BJ (cell line): ENCODE measurements at regions not wholly inside any gene's neighbourhood (a gene's known extent, or its start where the extent isn't known, plus 50 kb on each side); places are given as distances from the start of the nearest gene placed in this dataset.

Source experiments
- CTCF ChIA-PET: fragments of 350-600 bp; formaldehyde crosslinking; extraction: SDS; loops from one replicate; lab custom pipeline; 2021; ENCODE audit warnings: antibody characterized with exemption, inconsistent platforms; lab: Yijun Ruan, JAX
- POLR2A ChIA-PET: fragments of 300-600 bp; sonication (Branson Sonifier 250); formaldehyde crosslinking; extraction: SDS; loops from one replicate; lab custom pipeline; 2021; ENCODE audit warnings: antibody characterized with exemption; lab: Charles Lee
- DNase-seq: peaks from one replicate; pipeline ENCODE4 v3.0.0-alpha.2; 2011; ENCODE audit warnings: low read depth
- H3K27me3 ChIP-seq: 2 replicates; pipeline ENCODE4 v1.6.0; 2011; ENCODE audit warnings: low read length; ENCODE audit not compliant: control insufficient read depth, insufficient read depth
- H3K36me3 ChIP-seq: 2 replicates; pipeline ENCODE4 v1.5.1; 2011; ENCODE audit warnings: low read length; ENCODE audit not compliant: control insufficient read depth, insufficient read depth
- H3K4me3 ChIP-seq: 2 replicates; pipeline ENCODE4 v1.5.1; 2011; ENCODE audit warnings: low read depth, mild to moderate bottlenecking, control low read depth, low read length
- TF ChIP-seq, protein P1 (sequence below): IDR thresholded peaks from 2 replicates; pipeline ENCODE4 v1.5.1; 2011; ENCODE audit warnings: low read depth, mild to moderate bottlenecking, control low read depth, inconsistent platforms, low read length, moderate library complexity; ENCODE audit not compliant: insufficient read depth

DNA sequence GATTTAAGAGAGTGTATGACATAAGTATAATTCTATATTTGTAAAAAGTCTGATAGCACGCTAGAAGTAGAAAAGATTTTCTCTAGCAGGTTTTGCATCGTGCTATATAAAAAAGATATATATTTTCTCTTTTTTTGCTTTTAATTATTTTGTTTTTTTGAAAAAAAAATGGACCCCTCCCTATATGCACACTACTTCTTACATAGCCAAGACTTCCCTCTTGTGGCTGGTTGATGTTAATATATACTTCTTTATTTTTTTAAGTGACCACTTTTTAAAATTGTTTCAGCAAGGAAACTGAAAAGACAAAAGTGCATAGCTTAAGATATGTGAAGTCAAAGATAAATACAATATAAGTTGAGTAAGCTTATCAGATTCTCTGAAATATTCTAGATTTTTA is 1202.8 kb downstream of the DIAPH3 start:
- TF ChIP-seq, protein P1, sequence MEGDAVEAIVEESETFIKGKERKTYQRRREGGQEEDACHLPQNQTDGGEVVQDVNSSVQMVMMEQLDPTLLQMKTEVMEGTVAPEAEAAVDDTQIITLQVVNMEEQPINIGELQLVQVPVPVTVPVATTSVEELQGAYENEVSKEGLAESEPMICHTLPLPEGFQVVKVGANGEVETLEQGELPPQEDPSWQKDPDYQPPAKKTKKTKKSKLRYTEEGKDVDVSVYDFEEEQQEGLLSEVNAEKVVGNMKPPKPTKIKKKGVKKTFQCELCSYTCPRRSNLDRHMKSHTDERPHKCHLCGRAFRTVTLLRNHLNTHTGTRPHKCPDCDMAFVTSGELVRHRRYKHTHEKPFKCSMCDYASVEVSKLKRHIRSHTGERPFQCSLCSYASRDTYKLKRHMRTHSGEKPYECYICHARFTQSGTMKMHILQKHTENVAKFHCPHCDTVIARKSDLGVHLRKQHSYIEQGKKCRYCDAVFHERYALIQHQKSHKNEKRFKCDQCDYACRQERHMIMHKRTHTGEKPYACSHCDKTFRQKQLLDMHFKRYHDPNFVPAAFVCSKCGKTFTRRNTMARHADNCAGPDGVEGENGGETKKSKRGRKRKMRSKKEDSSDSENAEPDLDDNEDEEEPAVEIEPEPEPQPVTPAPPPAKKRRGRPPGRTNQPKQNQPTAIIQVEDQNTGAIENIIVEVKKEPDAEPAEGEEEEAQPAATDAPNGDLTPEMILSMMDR = no peak
- no peaks in the 10 kb centered on the region for H3K27me3 ChIP-seq
- POLR2A ChIA-PET = no interaction called here
- H3K36me3 ChIP-seq = no peaks in the 10 kb centered on the region
- CTCF ChIA-PET = no interaction called here
- no peak overlapping the region for H3K4me3 ChIP-seq
- no peak for DNase-seq

DNA sequence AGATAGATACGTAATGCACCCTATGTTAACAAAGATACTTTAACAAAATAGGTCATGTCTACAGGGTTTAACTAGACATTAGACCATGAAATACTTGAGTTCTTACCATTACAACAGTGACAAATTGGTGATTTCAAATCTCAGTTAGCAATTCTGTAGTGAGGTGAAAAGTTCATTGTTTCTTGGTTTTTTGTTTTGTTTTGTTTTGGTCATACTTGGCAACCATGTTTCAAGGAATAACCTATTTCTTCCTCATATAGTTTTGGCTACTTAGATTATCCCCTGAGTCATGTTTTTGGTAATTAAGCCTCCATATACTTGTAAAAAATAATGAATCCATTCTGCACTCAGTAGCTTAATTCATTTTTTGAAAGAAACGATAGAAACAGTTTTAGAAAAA is 1200.4 kb downstream of the DIAPH3 start:
- no peak overlapping the region for H3K4me3 ChIP-seq
- TF ChIP-seq, protein P1 = no peak
- no peaks in the 10 kb centered on the region for H3K36me3 ChIP-seq
- H3K27me3 ChIP-seq = no peaks in the 10 kb centered on the region
- ChIA-PET CTCF (no interaction called here), POLR2A (no interaction called here)
- no peak for DNase-seq

DNA sequence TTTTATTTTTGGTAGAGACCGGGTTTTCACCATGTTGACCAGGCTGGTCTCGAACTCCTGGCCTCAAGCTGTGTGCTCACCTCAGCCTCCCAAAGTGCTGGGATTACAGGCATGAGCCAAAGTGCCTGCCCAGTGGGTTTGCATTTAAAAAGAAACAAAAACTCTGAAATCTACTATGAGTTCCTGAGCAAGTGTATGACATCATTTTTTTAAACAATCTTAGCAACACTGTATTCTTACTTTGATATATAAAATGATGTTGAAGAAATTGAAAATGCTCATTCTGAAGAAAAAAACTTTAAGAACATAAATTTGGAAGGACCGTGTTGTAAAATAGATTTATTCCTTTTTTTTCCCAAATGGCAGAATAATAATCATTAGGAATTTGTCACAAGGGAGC is 1199.7 kb downstream of the DIAPH3 start:
- TF ChIP-seq, protein P1 = no peak
- ChIA-PET POLR2A (no interaction called here), CTCF (no interaction called here)
- no peaks in the 10 kb centered on the region for H3K36me3 ChIP-seq
- H3K4me3 ChIP-seq = no peak overlapping the region
- DNase-seq = no peak
- no peaks in the 10 kb centered on the region for H3K27me3 ChIP-seq

DNA sequence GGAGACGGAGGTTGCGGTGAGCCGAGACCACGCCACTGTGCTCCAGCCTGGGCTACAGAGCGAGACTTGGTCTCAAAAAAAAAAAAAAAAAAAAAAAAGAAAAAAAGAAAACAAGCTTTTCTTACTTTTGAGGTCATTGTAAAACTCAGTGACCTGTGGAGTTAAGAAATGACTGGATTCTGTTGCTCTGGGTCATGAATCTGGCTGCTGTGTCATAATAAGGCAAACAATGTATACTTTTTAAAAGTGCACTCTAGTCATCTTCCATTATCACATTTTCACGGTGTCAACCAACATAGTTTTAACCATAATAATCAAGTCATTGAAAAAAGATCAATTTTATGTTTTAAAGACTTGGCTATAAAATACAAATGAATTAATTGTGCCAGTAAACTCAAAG is 1186.6 kb downstream of the DIAPH3 start:
- no peaks in the 10 kb centered on the region for H3K36me3 ChIP-seq
- H3K4me3 ChIP-seq = no peak overlapping the region
- no peaks in the 10 kb centered on the region for H3K27me3 ChIP-seq
- ChIA-PET POLR2A (no interaction called here), CTCF (no interaction called here)
- no peak for DNase-seq
- TF ChIP-seq, protein P1 = no peak

DNA sequence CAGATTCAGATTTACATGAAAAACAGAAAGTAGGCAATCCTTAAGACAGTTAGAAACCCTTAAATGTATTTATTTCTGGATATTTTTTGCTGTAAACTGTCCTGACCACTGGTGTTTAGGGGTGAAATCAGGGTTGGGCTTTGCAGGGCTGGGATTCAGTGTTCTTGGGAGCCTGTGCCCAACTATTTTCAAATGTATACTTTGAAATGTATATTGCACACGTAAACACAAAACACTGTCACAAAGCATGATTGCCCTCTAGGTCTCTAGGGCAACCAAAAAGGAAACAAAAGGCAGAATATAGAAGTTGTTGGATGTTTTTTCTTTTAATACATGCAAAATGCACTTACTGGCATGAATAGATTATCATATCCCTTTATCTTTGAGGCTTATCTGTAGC is 1185.4 kb downstream of the DIAPH3 start:
- no peaks in the 10 kb centered on the region for H3K27me3 ChIP-seq
- ChIA-PET POLR2A (no interaction called here), CTCF (interaction anchor here (0.7 kb wide), 1 partner anchor 380 kb away, joined by 3 read pairs; no protein-coding TSS in a partner anchor)
- H3K4me3 ChIP-seq = no peak overlapping the region
- DNase-seq = no peak
- H3K36me3 ChIP-seq = no peaks in the 10 kb centered on the region
- TF ChIP-seq, protein P1 = no peak
